ENCODE measurements at regions not wholly inside any gene's neighbourhood (a gene's known extent, or its start where the extent isn't known, plus 50 kb on each side); places are given as distances from the start of the nearest gene placed in this dataset.

DNA sequence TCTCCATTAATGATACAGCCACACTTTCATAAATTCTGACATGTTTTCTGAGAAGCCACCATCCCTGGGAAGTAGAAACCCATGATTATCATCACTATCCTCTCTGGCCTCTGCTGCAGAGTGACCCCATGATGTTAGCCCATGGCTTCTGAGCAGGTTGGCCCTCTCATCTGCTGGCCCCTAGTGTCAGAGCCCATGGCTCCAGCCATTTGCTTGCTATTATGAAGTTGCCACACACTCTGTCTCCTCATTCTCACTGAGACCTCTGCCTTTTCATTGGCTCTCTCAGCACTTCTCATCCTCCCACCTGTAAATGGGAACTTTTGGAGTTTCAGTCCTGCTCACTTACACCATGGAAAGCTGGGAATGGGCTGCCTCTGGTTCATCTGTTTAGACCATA lies 192.7 kb downstream of the GASK1B start:
- intact Hi-C loops (cut with micrococcal nuclease; ENCODE audit: unreplicated experiment): no loop called here
- Histone ChIP-seq H4K20me1 (ENCODE audit: insufficient read depth, low read length) (no peaks in the 10 kb centered on the region), H3K4me1 (ENCODE audit: insufficient read depth, low read length, poor library complexity, severe bottlenecking) (no peaks in the 10 kb centered on the region), H2AFZ (ENCODE audit: low read length) (no peak overlapping the region), H3K36me3 (ENCODE audit: insufficient read depth, low read length) (no peaks in the 10 kb centered on the region), H3K79me2 (ENCODE audit: insufficient read depth, low read depth, low read length) (no peaks in the 10 kb centered on the region), H3K4me2 (ENCODE audit: low read length) (no peak overlapping the region), H3K9me3 (ENCODE audit: low read length) (no peaks in the 10 kb centered on the region), H3K9me2 (ENCODE audit: insufficient read depth, low read length) (no peaks in the 10 kb centered on the region), H3K27ac (ENCODE audit: low read depth, low read length, poor library complexity, severe bottlenecking) (no peak overlapping the region), H3K4me3 (ENCODE audit: low read depth, low read length, poor library complexity, severe bottlenecking) (no peak overlapping the region)
- no peak for TF ChIP-seq EZH2phosphoT487 (IDR thresholded peaks at IDR 0.05; ENCODE audit: borderline replicate concordance, low read depth, low read length)
- TF ChIP-seq, protein P1, sequence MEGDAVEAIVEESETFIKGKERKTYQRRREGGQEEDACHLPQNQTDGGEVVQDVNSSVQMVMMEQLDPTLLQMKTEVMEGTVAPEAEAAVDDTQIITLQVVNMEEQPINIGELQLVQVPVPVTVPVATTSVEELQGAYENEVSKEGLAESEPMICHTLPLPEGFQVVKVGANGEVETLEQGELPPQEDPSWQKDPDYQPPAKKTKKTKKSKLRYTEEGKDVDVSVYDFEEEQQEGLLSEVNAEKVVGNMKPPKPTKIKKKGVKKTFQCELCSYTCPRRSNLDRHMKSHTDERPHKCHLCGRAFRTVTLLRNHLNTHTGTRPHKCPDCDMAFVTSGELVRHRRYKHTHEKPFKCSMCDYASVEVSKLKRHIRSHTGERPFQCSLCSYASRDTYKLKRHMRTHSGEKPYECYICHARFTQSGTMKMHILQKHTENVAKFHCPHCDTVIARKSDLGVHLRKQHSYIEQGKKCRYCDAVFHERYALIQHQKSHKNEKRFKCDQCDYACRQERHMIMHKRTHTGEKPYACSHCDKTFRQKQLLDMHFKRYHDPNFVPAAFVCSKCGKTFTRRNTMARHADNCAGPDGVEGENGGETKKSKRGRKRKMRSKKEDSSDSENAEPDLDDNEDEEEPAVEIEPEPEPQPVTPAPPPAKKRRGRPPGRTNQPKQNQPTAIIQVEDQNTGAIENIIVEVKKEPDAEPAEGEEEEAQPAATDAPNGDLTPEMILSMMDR (conservative IDR thresholded peaks at IDR 0.05; ENCODE audit: low read length): no peak
- ChIA-PET POLR2A (no interaction called here), CTCF (ENCODE audit: unreplicated experiment) (no interaction called here)
- no peak for DNase-seq (ENCODE audit: low spot score)
- BruUV-seq (replicated peaks): no TSS peak

DNA sequence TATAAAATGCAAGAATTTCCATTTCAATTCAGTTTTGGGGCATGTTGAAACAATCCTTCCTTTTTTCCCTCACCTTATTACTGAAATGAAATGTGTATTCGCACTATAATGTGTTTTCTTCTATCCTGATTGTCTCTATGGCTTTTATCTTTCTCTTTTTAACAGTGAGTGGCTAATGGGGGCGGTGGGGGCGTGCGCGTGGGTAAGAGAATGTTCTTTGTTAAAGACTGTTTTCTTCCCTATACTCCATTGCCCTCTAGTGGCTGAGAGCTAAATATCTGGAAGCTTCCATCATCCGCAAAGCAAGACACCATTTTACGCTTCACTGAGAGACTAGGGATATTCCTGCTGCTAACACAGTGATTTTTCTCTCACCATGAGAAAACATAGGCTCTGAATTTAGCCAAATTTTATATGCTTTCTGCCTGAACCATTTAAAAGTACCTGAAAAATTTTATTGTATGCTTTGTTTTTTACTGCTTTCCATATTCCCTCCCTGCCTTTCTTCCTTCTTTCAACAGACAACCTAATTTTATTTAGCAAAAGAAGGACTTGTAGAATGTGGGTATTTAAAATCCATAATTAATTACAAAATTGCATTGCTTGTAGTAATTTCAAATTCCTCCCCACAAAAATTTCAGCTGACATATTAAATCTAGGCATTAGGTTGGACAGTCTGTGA lies 194.0 kb downstream of the GASK1B start:
- H3K27ac ChIP-seq (ENCODE audit: low read depth, low read length, poor library complexity, severe bottlenecking): no peak overlapping the region
- CTCF ChIA-PET (ENCODE audit: unreplicated experiment): no interaction called here
- no peaks in the 10 kb centered on the region for H3K36me3 ChIP-seq (ENCODE audit: insufficient read depth, low read length)
- H2AFZ ChIP-seq (ENCODE audit: low read length): no peak overlapping the region
- DNase-seq (ENCODE audit: low spot score): peak; percentile 49
- no peaks in the 10 kb centered on the region for H3K79me2 ChIP-seq (ENCODE audit: insufficient read depth, low read depth, low read length)
- intact Hi-C loops (cut with micrococcal nuclease; ENCODE audit: unreplicated experiment): loop anchor here (5.0 kb wide), 1 partner anchor 762 kb away; no protein-coding TSS in a partner anchor
- no peaks in the 10 kb centered on the region for H3K9me2 ChIP-seq (ENCODE audit: insufficient read depth, low read length)
- no peaks in the 10 kb centered on the region for H3K9me3 ChIP-seq (ENCODE audit: low read length)
- no TSS peak for BruUV-seq (replicated peaks)
- POLR2A ChIA-PET: no interaction called here
- no peak overlapping the region for H3K4me3 ChIP-seq (ENCODE audit: low read depth, low read length, poor library complexity, severe bottlenecking)
- H3K4me1 ChIP-seq (ENCODE audit: insufficient read depth, low read length, poor library complexity, severe bottlenecking): no peaks in the 10 kb centered on the region
- no peaks in the 10 kb centered on the region for H4K20me1 ChIP-seq (ENCODE audit: insufficient read depth, low read length)
- TF ChIP-seq, protein P1 (conservative IDR thresholded peaks at IDR 0.05; ENCODE audit: low read length): peak; percentile 87
- TF ChIP-seq EZH2phosphoT487 (IDR thresholded peaks at IDR 0.05; ENCODE audit: borderline replicate concordance, low read depth, low read length): no peak
- H3K4me2 ChIP-seq (ENCODE audit: low read length): no peak overlapping the region

DNA sequence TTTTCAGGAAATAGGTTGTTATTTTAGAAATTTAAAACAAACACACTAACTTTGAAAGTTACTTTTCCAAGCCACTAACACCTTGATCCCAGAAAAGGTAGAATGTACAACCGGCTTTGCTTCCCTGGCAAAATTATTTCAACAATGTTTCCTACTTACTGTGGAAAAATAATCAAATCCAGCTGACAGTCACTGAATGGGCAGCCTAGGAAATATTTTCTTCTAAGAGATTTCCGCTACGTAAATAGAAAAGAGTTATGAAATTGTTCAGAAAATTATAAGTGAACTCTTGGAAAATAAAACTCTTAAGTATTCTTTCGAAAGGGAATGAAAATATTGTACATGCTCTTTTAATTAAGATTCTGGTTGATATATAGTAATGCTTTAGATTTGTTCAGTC lies 195.7 kb downstream of the GASK1B start:
- H3K36me3 ChIP-seq (ENCODE audit: insufficient read depth, low read length): no peaks in the 10 kb centered on the region
- no peak overlapping the region for H3K4me3 ChIP-seq (ENCODE audit: low read depth, low read length, poor library complexity, severe bottlenecking)
- no peak overlapping the region for H3K4me2 ChIP-seq (ENCODE audit: low read length)
- no peak for DNase-seq (ENCODE audit: low spot score)
- no TSS peak for BruUV-seq (replicated peaks)
- H3K9me2 ChIP-seq (ENCODE audit: insufficient read depth, low read length): no peaks in the 10 kb centered on the region
- no peak overlapping the region for H2AFZ ChIP-seq (ENCODE audit: low read length)
- no peaks in the 10 kb centered on the region for H3K9me3 ChIP-seq (ENCODE audit: low read length)
- POLR2A ChIA-PET: no interaction called here
- H3K27ac ChIP-seq (ENCODE audit: low read depth, low read length, poor library complexity, severe bottlenecking): no peak overlapping the region
- CTCF ChIA-PET (ENCODE audit: unreplicated experiment): no interaction called here
- no peaks in the 10 kb centered on the region for H3K79me2 ChIP-seq (ENCODE audit: insufficient read depth, low read depth, low read length)
- TF ChIP-seq, protein P1 (conservative IDR thresholded peaks at IDR 0.05; ENCODE audit: low read length): no peak
- no peak for TF ChIP-seq EZH2phosphoT487 (IDR thresholded peaks at IDR 0.05; ENCODE audit: borderline replicate concordance, low read depth, low read length)
- no peaks in the 10 kb centered on the region for H3K4me1 ChIP-seq (ENCODE audit: insufficient read depth, low read length, poor library complexity, severe bottlenecking)
- H4K20me1 ChIP-seq (ENCODE audit: insufficient read depth, low read length): no peaks in the 10 kb centered on the region
- intact Hi-C loops (cut with micrococcal nuclease; ENCODE audit: unreplicated experiment): loop anchor here (5.0 kb wide), 1 partner anchor 760 kb away; no protein-coding TSS in a partner anchor
